Tibial nerve (tissue), 4 donors: ENCODE measurements at regions not wholly inside any gene's neighbourhood (a gene's known extent, or its start where the extent isn't known, plus 50 kb on each side); places are given as distances from the start of the nearest gene placed in this dataset.

ENCODE experiments used
- DNase-seq, 2 donors: peaks; one replicate each; pipeline ENCODE4 v3.0.0-alpha.2; 2019; ENCODE audit warnings: low spot score in 2 of 2
- H3K27ac ChIP-seq, 4 donors: fragments of 200-600 bp; sonication (generic) in 3 of 4; one replicate each; pipeline ENCODE4 v1.5.1; 2017 to 2019; ENCODE audit warnings: mild to moderate bottlenecking in 1 of 4
- H3K27me3 ChIP-seq, 2 donors: fragments of 200-600 bp; sonication (generic) in 1 of 2; one replicate each; pipeline versions ENCODE4 v1.5.1 to v1.6.0; 2017 to 2019
- H3K36me3 ChIP-seq, 3 donors: fragments of 200-600 bp; sonication (generic); one replicate each; pipeline ENCODE4 v1.5.1; 2018 to 2019
- H3K4me1 ChIP-seq, 4 donors: fragments of 200-600 bp; sonication (generic) in 3 of 4; one replicate each; pipeline ENCODE4 v1.5.1; 2017 to 2019
- H3K4me3 ChIP-seq, 4 donors: fragments of 200-600 bp; sonication (generic) in 3 of 4; one replicate each; pipeline ENCODE4 v1.5.1; 2017 to 2019; ENCODE audit warnings: mild to moderate bottlenecking in 1 of 4, moderate library complexity in 1 of 4
- H3K9me3 ChIP-seq, 4 donors: fragments of 200-600 bp; sonication (generic) in 3 of 4; one replicate each; pipeline ENCODE4 v1.5.1; 2017 to 2019
- CTCF ChIP-seq, 5 experiments: fragments of 200-600 bp in 3 of 5; fragments of 450-650 bp in 2 of 5; sonication (generic) in 3 of 5; IDR thresholded peaks; one replicate each; pipeline ENCODE4 v1.5.1; 2016 to 2019; ENCODE audit warnings: antibody characterized with exemption in 5 of 5, mild to moderate bottlenecking in 3 of 5, moderate library complexity in 2 of 5
- EP300 ChIP-seq, 2 donors: sonication (generic); formaldehyde crosslinking; IDR thresholded peaks; one replicate each; pipeline ENCODE4 v1.6.1; 2017; ENCODE audit warnings: antibody characterized with exemption in 2 of 2, mild to moderate bottlenecking in 1 of 2
- POLR2A ChIP-seq, 2 donors: fragments of 450-650 bp; IDR thresholded peaks; one replicate each; pipeline ENCODE4 v1.6.1; 2017; ENCODE audit warnings: antibody characterized with exemption in 2 of 2, mild to moderate bottlenecking in 2 of 2, moderate library complexity in 2 of 2
- WGBS, 2 donors: methylation state at CpG; one replicate each; pipeline ENCODE4 v1.1.5; 2018; 5-methylcytosine and 5-hydroxymethylcytosine counted together

GRCh38 chr6:19662911-19663310 lies 174.3 kb upstream of the ID4 start:
- no peak overlapping the region for H3K4me3 ChIP-seq

GRCh38 chr6:19663479-19663878 lies 173.7 kb upstream of the ID4 start:
- no peak for DNase-seq
- TF ChIP-seq CTCF (IDR thresholded peaks at IDR 0.05) (no peak), EP300 (IDR thresholded peaks at IDR 0.05) (no peak), POLR2A (IDR thresholded peaks at IDR 0.05) (no peak)
- Histone ChIP-seq H3K4me3 (no peak overlapping the region), H3K4me1 (peaks cover 0 to 11% (median 0%) of the 10 kb centered on the region in 4 donors), H3K36me3 (no peaks in the 10 kb centered on the region), H3K9me3 (no peaks in the 10 kb centered on the region), H3K27ac (no peak overlapping the region), H3K27me3 (no peaks in the 10 kb centered on the region)
- WGBS, 2 donors, result 77 to 79% methylated on average over 6 of the region's 6 CpGs

More at GRCh38 chr6:19662911-19663310, 174.3 kb upstream of the ID4 start:
- H3K27me3 ChIP-seq, result no peaks in the 10 kb centered on the region
- 65 to 68% methylated on average over 3 of the region's 3 CpGs for WGBS, 2 donors
- H3K4me1 ChIP-seq, result peaks cover 0 to 11% (median 0%) of the 10 kb centered on the region in 4 donors
- no peaks in the 10 kb centered on the region for H3K9me3 ChIP-seq
- no peaks in the 10 kb centered on the region for H3K36me3 ChIP-seq
- DNase-seq, result no peak
- no peak overlapping the region for H3K27ac ChIP-seq
- TF ChIP-seq POLR2A (IDR thresholded peaks at IDR 0.05) (no peak), EP300 (IDR thresholded peaks at IDR 0.05) (no peak), CTCF (IDR thresholded peaks at IDR 0.05) (no peak)

- Histone ChIP-seq H3K27me3 (no peaks in the 10 kb centered on the region), H3K9me3 (no peaks in the 10 kb centered on the region)
Observed at GRCh38 chr6:19664050-19664449, 173.1 kb upstream of the ID4 start.

GRCh38 chr6:19664878-19665612 lies 172.1 kb upstream of the ID4 start:
- TF ChIP-seq CTCF (IDR thresholded peaks at IDR 0.05) (no peak), POLR2A (IDR thresholded peaks at IDR 0.05) (no peak), EP300 (IDR thresholded peaks at IDR 0.05) (no peak)
- peaks cover 0 to 14% (median 0%) of the 10 kb centered on the region in 4 donors for H3K4me1 ChIP-seq
- DNase-seq, result no peak
- WGBS, 2 donors, result 93 to 94% methylated on average over 2 of the region's 2 CpGs
- H3K27me3 ChIP-seq, result no peaks in the 10 kb centered on the region
- H3K27ac ChIP-seq, result no peak overlapping the region
- no peak overlapping the region for H3K4me3 ChIP-seq
- H3K9me3 ChIP-seq, result no peaks in the 10 kb centered on the region
- H3K36me3 ChIP-seq, result no peaks in the 10 kb centered on the region

More at GRCh38 chr6:19664050-19664449, 173.1 kb upstream of the ID4 start:
- no peak for DNase-seq
- Histone ChIP-seq H3K4me1 (peaks cover 0 to 10% (median 0%) of the 10 kb centered on the region in 4 donors), H3K36me3 (no peaks in the 10 kb centered on the region), H3K27ac (no peak overlapping the region), H3K4me3 (no peak overlapping the region)
- WGBS, 2 donors, result 88 to 91% methylated on average over 7 of the region's 7 CpGs
- no peak for TF ChIP-seq POLR2A (IDR thresholded peaks at IDR 0.05)
- no peak for TF ChIP-seq CTCF (IDR thresholded peaks at IDR 0.05)
- no peak for TF ChIP-seq EP300 (IDR thresholded peaks at IDR 0.05)

- no peaks in the 10 kb centered on the region for H3K9me3 ChIP-seq
- no peaks in the 10 kb centered on the region for H3K27me3 ChIP-seq
- H3K4me1 ChIP-seq, result peaks cover 0 to 14% (median 0%) of the 10 kb centered on the region in 4 donors
- no peaks in the 10 kb centered on the region for H3K36me3 ChIP-seq
- WGBS, 2 donors, result 10 to 30% methylated on average over 1 of the region's 1 CpG
- H3K27ac ChIP-seq, result no peak overlapping the region
- no peak for TF ChIP-seq CTCF (IDR thresholded peaks at IDR 0.05)
- TF ChIP-seq POLR2A (IDR thresholded peaks at IDR 0.05), result no peak
- TF ChIP-seq EP300 (IDR thresholded peaks at IDR 0.05), result no peak
- DNase-seq, result no peak
- H3K4me3 ChIP-seq, result no peak overlapping the region
Observed at GRCh38 chr6:19665613-19665909, 171.6 kb upstream of the ID4 start.
